ENCODE measurements at regions not wholly inside any gene's neighbourhood (a gene's known extent, or its start where the extent isn't known, plus 50 kb on each side); places are given as distances from the start of the nearest gene placed in this dataset.

- TF ChIP-seq CTCF (IDR thresholded peaks at IDR 0.05), result no peak
Observed at GRCh38 chr3:72340476-72341379, 507.5 kb downstream of the SHQ1 start.

DNA sequence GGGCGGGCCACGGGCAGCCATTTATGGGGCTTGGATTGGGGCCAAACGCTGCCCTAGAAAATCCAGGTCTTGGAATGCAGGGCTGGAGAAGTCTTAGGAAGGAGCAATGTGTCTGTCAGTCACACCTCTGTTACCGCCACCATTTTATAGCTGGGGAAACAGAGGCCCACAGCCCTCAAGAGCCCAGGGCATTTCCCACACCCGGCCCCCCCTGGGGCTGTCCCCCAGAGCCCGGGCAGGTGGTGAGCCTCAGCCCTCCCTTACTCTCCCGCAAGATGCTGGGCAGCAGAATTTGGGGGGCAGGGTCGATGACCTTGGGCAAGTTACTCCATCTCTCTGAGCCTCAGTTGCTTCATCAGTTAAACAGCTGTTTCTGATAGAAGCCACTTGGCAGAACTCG is 508.2 kb downstream of the SHQ1 start:
- no peak for TF ChIP-seq CTCF (IDR thresholded peaks at IDR 0.05)

DNA sequence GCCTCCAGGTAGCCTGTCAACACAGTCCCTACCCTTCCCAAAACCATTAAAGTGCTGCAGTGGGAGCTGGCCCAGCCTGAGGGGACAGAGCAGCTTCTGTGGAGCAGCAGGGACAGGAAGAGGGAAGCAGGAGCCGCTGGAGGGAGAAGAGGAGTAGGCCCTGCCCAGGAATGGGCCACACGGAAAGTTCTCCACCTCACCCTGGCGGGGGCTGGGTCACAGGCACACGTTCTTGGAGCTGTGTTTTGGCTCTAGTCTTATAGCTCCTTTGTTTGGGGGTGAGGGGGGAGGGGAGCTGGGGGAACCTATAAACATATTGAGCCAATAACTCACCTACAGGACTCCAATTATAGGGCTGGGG is 508.6 kb downstream of the SHQ1 start:
- TF ChIP-seq CTCF (IDR thresholded peaks at IDR 0.05), result no peak

GRCh38 chr3:72338942-72339669 is 509.1 kb downstream of the SHQ1 start:
- no peak for TF ChIP-seq CTCF (IDR thresholded peaks at IDR 0.05)

DNA sequence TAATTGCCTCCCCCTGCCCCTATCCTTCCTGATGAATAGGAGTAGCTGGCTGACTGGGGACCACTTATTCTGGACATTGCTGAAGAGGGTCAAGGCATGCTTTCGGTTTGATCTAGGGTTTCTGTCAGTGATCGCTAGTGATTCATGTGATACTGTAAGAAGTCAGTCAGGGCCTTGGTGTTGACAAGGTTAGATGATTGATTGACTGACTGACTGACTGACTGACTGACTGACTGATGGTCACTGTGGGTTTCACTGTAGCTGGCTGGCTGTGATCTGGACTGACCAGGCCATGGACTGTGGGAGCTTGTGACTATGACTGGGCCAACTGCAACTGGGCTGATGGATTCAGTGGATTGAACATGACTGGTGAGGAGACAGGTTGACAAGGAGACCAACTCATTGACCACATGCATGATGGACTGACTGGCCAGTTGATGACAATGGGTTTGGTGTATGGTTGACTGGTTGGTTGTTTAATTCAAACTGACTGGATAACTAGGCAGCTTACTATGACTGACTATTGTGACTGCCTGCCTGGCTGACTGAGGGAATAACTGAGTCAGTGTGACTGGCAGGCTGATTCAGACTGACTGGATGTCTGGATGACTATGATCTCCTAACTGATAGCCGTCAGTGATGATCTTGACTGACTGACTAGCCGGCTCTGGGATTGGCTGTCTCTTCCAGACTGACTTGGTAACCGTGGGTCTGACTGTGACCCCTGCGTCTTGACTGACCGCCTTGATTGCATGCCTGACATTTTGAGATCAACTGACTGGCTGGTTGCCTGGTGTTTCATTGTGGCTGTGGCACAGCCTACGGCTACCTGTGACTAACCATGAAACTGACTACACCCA is 509.9 kb downstream of the SHQ1 start:
- no peak for TF ChIP-seq CTCF (IDR thresholded peaks at IDR 0.05)

GRCh38 chr3:72337480-72337855 is 510.8 kb downstream of the SHQ1 start:
- no peak for TF ChIP-seq CTCF (IDR thresholded peaks at IDR 0.05)

DNA sequence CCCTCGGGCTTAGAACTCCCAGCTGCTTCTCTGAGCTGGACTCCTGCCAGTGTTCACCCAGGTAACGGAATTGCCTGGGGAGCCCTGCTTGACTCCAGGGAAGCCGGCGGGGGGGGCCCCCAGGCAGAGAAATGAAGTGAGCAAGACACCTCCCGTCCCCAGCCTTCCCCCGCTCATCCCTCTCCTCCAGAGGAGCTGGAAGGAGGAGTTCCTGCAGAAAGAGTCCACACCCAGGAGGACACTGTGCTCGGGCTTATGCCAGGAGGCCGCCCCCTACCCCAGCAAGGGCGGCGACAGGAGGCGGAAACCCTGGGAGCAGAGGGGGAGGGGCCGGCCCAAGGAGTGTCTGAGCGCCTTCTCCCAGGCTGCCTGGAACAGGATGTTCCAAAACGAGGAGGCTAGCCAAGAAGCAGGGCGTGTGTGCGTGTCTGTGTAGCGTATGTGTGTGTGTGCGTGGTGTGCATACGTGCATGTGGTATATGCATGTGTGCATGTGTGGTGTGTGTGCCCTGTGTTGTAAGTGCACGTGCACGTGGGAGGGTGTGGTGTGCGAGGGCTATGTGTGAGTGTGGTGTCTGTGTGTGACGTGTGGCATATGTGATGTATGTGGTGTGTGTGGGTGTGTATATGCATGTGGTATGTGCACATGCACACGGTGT is 511.3 kb downstream of the SHQ1 start:
- TF ChIP-seq CTCF (IDR thresholded peaks at IDR 0.05), result no peak
